ENCODE measurements at regions not wholly inside any gene's neighbourhood (a gene's known extent, or its start where the extent isn't known, plus 50 kb on each side); places are given as distances from the start of the nearest gene placed in this dataset.
A peak's percentile ranks its signal among the peaks of the same experiment; 100 is the strongest.

DNA sequence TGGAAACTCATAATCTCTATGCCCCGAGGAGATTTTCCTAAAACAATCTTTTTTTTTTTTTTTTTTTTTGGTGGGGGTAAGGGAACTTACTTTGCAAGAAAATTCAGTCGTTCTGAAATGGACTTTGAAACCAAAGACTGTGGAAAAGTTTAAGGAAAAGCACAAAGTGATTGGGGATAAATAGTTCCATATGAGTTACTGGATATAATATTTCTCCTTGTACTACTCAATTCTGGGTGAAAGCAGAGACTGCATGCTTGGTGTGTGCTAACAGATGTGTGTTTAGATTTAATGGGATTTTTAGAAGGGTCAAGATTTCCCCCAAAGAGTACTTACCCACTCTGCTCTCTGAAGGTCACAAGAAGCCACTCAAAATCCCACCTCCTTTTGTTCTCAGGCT lies 204.9 kb upstream of the USP24 start:
- DNase-seq (ENCODE audit: low read depth in 2 of 2): no peak

DNA sequence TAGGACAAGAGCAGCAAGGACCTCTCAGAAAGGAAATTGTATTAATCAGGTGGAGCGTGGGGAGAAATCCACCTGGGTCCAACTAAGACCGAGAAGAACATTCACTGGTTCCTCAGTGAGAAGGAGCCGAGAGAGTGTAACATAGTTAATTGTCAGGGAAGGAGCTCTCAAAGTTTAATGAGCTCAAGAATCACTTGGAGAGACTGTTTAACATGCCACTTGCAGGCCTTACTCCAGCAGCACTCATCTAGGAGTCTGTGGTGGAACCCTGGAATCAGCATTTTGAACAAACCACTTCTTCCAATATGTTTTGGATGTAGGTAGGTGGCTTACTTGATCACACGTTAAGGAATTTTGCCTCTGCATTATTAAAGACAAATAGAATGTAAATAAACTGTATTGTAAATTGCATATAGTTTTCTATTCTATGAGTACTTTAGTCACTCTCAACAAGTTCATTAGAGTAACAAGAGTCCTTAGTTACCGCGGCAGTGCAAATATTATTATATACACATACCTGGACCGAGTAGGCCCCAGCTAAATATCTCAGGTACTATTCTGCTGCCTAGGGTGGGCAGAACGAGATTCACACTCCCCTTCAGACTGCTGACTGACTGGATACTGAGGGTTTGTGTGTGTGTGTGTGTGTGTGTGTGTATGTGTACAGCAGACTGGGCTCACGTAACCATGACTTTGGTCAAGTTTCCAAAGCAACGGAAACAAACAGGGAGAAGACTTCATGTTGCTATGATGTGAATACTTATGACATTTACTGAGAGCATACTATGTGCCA lies 203.2 kb upstream of the USP24 start:
- no peak for DNase-seq (ENCODE audit: low read depth in 2 of 2)

DNA sequence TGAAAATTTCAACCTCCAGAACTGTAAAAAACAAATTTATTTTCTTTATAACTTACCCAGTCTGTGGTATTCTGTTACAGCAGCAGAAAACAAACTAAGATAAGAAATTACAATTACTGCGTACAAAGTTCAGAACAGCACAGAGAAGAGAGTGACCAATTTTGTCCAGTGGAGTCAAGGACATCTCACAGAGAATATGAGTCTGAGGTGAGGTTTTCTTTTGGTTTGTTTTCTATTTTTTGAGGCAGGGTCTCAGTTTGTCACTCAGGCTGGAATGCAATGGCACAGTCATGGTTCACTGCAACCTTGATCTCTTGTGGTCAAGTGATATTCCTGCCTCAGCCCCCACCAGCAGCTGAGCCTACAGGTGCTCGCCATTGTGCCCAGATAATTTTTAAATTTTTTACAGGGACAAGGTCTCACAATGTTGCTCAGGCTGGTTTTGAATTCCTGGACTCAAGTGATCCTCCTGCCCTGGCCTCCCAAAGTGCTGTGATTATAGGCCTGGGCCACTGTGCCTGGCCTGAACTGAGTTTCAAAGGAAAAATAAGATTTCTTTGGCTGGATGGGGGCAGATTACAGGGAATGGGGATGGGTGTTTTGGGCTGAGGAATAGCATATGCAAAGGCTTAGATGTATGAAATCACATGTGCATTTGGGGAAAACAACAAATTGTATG lies 201.1 kb upstream of the USP24 start:
- no peak for DNase-seq (ENCODE audit: low read depth in 2 of 2)

GRCh38 chr1:55413286-55413685 lies 198.1 kb upstream of the USP24 start:
- DNase-seq (ENCODE audit: low read depth in 2 of 2): no peak

GRCh38 chr1:55412060-55412459 lies 196.9 kb upstream of the USP24 start:
- DNase-seq (ENCODE audit: low read depth in 2 of 2): no peak

DNA sequence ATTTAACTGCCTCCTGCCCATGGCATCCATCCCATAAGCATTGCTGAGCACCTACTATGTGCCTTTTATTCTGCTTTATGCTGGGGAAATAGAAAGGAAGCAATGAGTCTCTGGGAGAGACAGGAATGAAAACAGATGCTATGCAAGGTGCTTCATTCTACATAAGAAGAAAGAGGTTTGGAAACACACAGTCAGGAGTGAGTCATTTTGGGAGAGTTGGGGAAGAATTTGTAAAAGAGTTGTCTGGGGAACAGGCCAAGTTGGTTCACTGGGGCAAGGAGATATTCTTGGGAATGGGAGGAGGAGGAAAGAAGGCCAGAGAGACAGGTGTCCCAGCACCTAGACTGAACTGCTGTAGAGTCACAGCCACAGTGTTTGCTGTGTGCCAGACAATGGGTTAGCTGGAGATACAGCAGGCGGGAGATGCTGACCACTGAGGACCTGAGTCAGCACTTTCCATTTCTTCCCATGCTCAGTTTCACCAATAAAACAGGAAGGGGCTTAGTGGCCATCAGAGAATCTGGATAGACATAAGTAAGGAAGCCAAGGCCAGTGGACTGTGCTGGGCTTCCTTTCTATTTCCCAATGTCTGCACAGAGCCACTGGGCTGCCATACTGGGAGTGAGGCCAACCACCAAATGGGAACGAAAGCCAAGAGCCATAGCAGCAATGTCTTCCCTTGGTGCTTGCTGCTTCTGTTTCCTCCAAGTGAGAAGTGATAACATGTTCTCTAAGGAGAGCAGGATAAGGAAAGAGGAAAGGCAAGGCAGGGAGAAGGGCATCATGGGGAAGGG lies 187.7 kb upstream of the USP24 start:
- DNase-seq (ENCODE audit: low read depth in 2 of 2): no peak

DNA sequence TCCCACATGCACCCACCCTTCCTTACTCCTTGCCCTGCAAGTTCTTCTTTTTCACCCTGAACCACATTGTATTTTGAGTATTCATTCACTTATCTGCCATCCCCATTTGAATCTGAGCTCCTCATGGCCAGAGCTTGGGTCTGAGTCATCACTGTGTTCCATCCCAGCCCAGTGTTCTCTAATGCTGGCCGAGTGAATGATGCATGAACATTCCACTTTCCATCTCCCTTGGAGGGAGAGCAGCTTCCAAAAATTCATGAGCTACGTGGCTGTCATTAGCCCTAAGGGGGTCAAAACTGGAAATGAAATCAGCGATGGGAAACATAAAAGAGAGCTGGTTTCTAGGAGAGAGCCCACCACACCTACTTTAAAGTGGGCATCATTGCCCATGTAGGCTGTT lies 187.0 kb upstream of the USP24 start:
- no peak for DNase-seq (ENCODE audit: low read depth in 2 of 2)

GRCh38 chr1:55400508-55400907 lies 185.3 kb upstream of the USP24 start:
- DNase-seq (ENCODE audit: low read depth in 2 of 2): no peak

GRCh38 chr1:55399346-55399745 lies 184.2 kb upstream of the USP24 start:
- DNase-seq (ENCODE audit: low read depth in 2 of 2): no peak

DNA sequence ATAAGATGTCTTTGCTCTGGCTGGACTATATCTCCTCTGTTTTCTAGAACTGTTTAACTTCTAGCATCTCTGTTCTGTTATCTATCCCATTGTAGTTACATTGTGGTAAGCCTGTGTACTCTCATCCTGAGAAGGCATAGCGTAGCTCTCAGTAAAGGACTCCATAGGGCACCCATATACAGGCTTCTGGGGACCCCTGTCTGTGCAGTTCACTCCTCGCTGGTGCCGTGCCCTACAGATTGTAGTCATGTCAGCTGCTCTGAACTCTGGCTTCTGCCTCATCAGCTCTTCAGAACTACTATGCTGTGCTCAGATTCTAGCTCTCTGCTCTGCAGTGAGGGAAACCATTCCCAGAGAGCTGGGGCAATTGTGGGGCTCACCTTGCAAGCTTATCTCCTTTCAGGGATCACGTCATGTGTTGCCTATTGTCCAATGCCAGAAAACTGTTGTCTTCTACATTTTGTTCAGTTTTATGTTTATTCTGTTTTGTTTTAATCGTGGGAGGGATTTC lies 181.3 kb upstream of the USP24 start:
- no peak for DNase-seq (ENCODE audit: low read depth in 2 of 2)

GRCh38 chr1:55388960-55389359 lies 173.8 kb upstream of the USP24 start:
- DNase-seq (ENCODE audit: low read depth in 2 of 2): no peak

- no peak for DNase-seq (ENCODE audit: low read depth in 2 of 2)
Measured at GRCh38 chr1:55387145-55387544, 172.0 kb upstream of the USP24 start.

- no peak for DNase-seq (ENCODE audit: low read depth in 2 of 2)
Measured at GRCh38 chr1:55386456-55386855, 171.3 kb upstream of the USP24 start.

- DNase-seq (ENCODE audit: low read depth in 2 of 2): no peak
Measured at GRCh38 chr1:55385402-55386018, 170.3 kb upstream of the USP24 start.

DNA sequence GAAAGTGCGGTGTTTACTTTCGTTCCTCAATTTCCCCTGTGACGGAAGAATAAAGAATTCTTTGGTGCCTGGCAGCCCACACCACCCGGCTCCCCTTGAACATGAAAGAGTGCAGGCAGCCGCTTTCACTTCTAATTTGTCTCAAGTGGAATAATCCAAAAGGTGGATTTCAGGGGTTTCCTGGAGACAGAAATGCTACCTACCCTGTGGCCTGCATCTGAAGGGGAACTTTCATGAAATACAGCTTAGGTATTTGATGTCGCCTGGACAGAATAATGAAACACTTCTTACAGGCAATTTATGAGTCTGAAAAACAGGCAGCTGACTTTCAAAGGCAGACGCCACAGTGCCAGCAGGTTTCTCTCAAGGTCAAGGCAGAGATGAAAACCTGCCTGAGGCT lies 169.5 kb upstream of the USP24 start:
- DNase-seq (ENCODE audit: low read depth in 2 of 2): no peak

GRCh38 chr1:55382806-55383305 lies 167.7 kb upstream of the USP24 start:
- DNase-seq (ENCODE audit: low read depth in 2 of 2): no peak

DNA sequence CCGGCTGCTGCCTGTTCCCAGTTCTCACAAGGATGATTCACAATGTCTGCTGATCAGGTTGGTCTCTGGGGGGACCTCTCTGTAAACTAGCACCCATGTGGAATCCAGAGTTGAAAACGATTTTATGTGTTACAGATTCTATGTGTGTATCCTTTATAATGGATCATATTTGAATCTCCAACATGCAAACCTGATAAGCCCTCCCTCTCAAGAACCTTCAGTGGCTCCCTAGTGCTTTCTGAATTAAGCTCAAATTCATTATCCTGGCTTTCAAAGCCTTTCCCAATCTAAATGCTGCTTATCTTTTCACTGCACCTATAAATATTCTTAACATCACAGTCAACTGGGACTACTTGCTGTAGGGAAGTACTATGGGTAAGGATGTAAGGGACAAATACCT lies 166.8 kb upstream of the USP24 start:
- DNase-seq (ENCODE audit: low read depth in 2 of 2): no peak

DNA sequence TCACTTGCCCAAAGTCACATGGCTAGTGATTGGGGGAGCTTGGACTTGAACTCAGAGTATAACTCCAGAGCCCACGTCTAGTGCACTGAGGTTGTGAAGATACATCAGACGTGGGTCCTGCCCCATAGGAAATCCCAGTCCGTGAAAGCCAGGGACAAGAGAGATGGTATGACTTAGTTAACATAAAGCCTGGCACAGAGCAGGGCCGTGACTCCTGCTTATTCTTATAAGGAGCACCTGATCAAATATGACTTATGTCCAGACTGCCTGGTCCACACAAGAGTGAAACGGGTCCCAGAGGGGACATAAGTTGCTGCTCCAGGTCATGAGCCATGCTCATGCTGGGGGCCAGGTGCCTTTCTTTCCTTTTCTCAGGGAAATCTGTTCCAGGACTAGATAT lies 166.3 kb upstream of the USP24 start:
- DNase-seq (ENCODE audit: low read depth in 2 of 2): no peak

DNA sequence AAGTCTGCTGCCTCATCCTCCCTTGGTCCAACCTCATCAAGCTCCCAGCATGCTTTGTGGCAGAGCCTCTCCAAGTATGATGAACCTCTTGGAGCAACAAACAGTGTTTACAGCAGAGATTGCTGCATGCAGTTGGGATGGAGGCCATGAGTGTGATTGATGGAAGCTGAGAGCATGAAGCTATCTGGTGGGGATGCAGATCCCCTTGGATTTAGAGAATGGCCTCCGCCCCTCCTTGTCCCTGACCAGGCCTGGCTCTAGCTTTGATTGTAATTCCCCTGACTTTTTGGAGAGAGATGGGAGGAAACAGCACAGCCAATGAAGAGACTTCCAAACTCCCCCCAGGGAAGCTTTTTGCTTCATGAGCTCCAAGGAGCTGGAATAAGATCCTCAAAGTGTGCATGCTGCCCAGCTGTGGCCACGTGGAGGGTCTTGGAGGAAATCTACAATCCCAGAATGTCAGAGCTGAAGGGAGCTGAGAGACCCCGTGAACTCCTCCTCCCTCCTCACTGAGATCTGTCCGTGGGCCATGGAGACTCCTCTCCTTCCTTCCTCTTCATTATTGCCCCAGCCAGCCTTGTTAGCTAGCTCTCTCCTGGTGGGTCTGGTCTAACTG lies 165.3 kb upstream of the USP24 start:
- no peak for DNase-seq (ENCODE audit: low read depth in 2 of 2)

GRCh38 chr1:55378582-55378981 lies 163.4 kb upstream of the USP24 start:
- peak in 1 of 2 donors; percentile 25 for DNase-seq (ENCODE audit: low read depth in 2 of 2)

GRCh38 chr1:55376897-55377296 lies 161.7 kb upstream of the USP24 start:
- DNase-seq (ENCODE audit: low read depth in 2 of 2): no peak
